Dermis microvascular lymphatic vessel endothelial cell (primary cell): ENCODE measurements at regions not wholly inside any gene's neighbourhood (a gene's known extent, or its start where the extent isn't known, plus 50 kb on each side); places are given as distances from the start of the nearest gene placed in this dataset.

Source experiments
- DNase-seq, 2 donors: peaks; one replicate each; pipeline versions ENCODE4 v3.0.0 to v3.0.0-alpha.2; 2010; ENCODE audit warnings: low read depth in 2 of 2

GRCh38 chr1:213936571-213936970 is 51.2 kb upstream of the PROX1 start:
- no peak for DNase-seq
